ENCODE measurements at regions not wholly inside any gene's neighbourhood (a gene's known extent, or its start where the extent isn't known, plus 50 kb on each side); places are given as distances from the start of the nearest gene placed in this dataset.

DNA sequence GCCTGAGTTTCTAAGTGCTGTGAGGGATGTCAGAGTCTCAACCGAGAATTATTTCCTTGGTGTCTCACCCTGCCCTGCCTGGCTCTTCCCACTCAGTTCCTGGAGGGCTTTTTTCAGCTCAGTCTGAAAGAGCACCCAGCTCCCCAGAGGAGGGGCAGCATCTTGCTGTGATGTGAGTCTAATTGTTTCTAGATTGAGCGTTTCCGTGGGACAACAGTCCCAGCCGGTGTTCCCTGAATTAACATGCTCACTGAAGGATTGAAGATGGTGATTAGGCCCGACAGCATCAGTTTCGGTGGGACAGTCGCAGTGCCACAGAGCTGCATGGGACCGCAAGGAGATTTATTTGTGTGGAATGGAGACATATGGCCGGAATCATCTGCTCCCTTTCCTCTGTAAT, 587.6 kb downstream of the DHX35 start:
- DNase-seq (ENCODE audit: low read depth), result no peak
- no peak overlapping the region for H3K4me3 ChIP-seq (ENCODE audit: low read depth, low read length)
- no peak for TF ChIP-seq CTCF (conservative IDR thresholded peaks at IDR 0.05; ENCODE audit: low read depth, low read length)

GRCh38 chr20:39547546-39548408, 585.6 kb downstream of the DHX35 start:
- no peak for DNase-seq (ENCODE audit: low read depth)
- H3K4me3 ChIP-seq (ENCODE audit: low read depth, low read length), result no peak overlapping the region
- TF ChIP-seq CTCF (conservative IDR thresholded peaks at IDR 0.05; ENCODE audit: low read depth, low read length), result no peak

GRCh38 chr20:39541136-39541803, 579.1 kb downstream of the DHX35 start:
- DNase-seq (ENCODE audit: low read depth), result no peak
- no peak overlapping the region for H3K4me3 ChIP-seq (ENCODE audit: low read depth, low read length)
- TF ChIP-seq CTCF (conservative IDR thresholded peaks at IDR 0.05; ENCODE audit: low read depth, low read length), result no peak

GRCh38 chr20:39538317-39538716, 576.2 kb downstream of the DHX35 start:
- H3K4me3 ChIP-seq (ENCODE audit: low read depth, low read length), result no peak overlapping the region
- DNase-seq (ENCODE audit: low read depth), result no peak
- TF ChIP-seq CTCF (conservative IDR thresholded peaks at IDR 0.05; ENCODE audit: low read depth, low read length), result no peak

- TF ChIP-seq CTCF (conservative IDR thresholded peaks at IDR 0.05; ENCODE audit: low read depth, low read length), result no peak
- H3K4me3 ChIP-seq (ENCODE audit: low read depth, low read length), result no peak overlapping the region
- no peak for DNase-seq (ENCODE audit: low read depth)
Observed at GRCh38 chr20:39535301-39535700, 573.2 kb downstream of the DHX35 start.

- no peak overlapping the region for H3K4me3 ChIP-seq (ENCODE audit: low read depth, low read length)
- TF ChIP-seq CTCF (conservative IDR thresholded peaks at IDR 0.05; ENCODE audit: low read depth, low read length), result no peak
- no peak for DNase-seq (ENCODE audit: low read depth)
Observed at GRCh38 chr20:39534846-39535245, 572.7 kb downstream of the DHX35 start.

Data from epithelial cell of proximal tubule (primary cell).